PFSK-1 (cell line): ENCODE measurements at regions not wholly inside any gene's neighbourhood (a gene's known extent, or its start where the extent isn't known, plus 50 kb on each side); places are given as distances from the start of the nearest gene placed in this dataset.

ENCODE experiments used
- POLR2AphosphoS5 ChIP-seq: IDR thresholded peaks from 2 replicates; pipeline ENCODE4 v1.6.1; 2012; ENCODE audit warnings: low read depth, mild to moderate bottlenecking, control low read depth, low read length, moderate library complexity
- REST ChIP-seq, 2 experiments: IDR thresholded peaks; 2 replicates each; pipeline versions ENCODE4 v1.6.1 to v1.8.0; 2011 to 2012; ENCODE audit warnings: low read depth in 2 of 2, low read length in 2 of 2, control low read depth in 1 of 2, inconsistent platforms in 1 of 2, mild to moderate bottlenecking in 1 of 2, moderate library complexity in 1 of 2; ENCODE audit not compliant: insufficient read depth in 1 of 2

GRCh38 chr10:58885146-58885545, 291.3 kb upstream of the PHYHIPL start:
- no peak for TF ChIP-seq POLR2AphosphoS5
- TF ChIP-seq REST (IDR thresholded peaks at IDR 0.05; ENCODE audit: insufficient read depth in 1 of 2, low read depth in 2 of 2, low read length in 2 of 2), result no peak
